Activated T-cell treated with anti-CD3 and anti-CD28 coated beads, Interleukin-2, amount 50 U/mL, for 48 hours (primary cell): ENCODE measurements at regions not wholly inside any gene's neighbourhood (a gene's known extent, or its start where the extent isn't known, plus 50 kb on each side); places are given as distances from the start of the nearest gene placed in this dataset.

Experiments used
- DNase-seq, 2 experiments: peaks; one replicate each; pipeline ENCODE4 v3.0.0-alpha.2; 2020

GRCh38 chr3:181764544-181764943 lies 52.8 kb downstream of the SOX2 start:
- no peak for DNase-seq

- no peak for DNase-seq
These were observed 58.6 kb downstream of the SOX2 start for GRCh38 chr3:181770296-181770695.

GRCh38 chr3:181771120-181771519 lies 59.4 kb downstream of the SOX2 start:
- no peak for DNase-seq

GRCh38 chr3:181772166-181772565 lies 60.4 kb downstream of the SOX2 start:
- no peak for DNase-seq

- no peak for DNase-seq
These were observed 62.2 kb downstream of the SOX2 start for GRCh38 chr3:181773921-181774320.

- DNase-seq: no peak
These were observed 70.7 kb downstream of the SOX2 start for GRCh38 chr3:181782306-181782954.

- DNase-seq: no peak
These were observed 78.8 kb downstream of the SOX2 start for GRCh38 chr3:181790561-181790960.

- no peak for DNase-seq
These were observed 79.6 kb downstream of the SOX2 start for GRCh38 chr3:181791056-181791955.

GRCh38 chr3:181793006-181793405 lies 81.3 kb downstream of the SOX2 start:
- DNase-seq: no peak

- DNase-seq: no peak
These were observed 82.5 kb downstream of the SOX2 start for GRCh38 chr3:181794011-181794790.

- DNase-seq: no peak
These were observed 84.9 kb downstream of the SOX2 start for GRCh38 chr3:181796641-181797040.

GRCh38 chr3:181797431-181797830 lies 85.7 kb downstream of the SOX2 start:
- no peak for DNase-seq

GRCh38 chr3:181805703-181806102 lies 94.0 kb downstream of the SOX2 start:
- DNase-seq: no peak

- DNase-seq: no peak
These were observed 96.3 kb downstream of the SOX2 start for GRCh38 chr3:181808053-181808452.

- DNase-seq: no peak
These were observed 112.0 kb downstream of the SOX2 start for GRCh38 chr3:181823716-181824115.

GRCh38 chr3:181824961-181825360 lies 113.2 kb downstream of the SOX2 start:
- DNase-seq: no peak

GRCh38 chr3:181839039-181839915 lies 127.6 kb downstream of the SOX2 start:
- DNase-seq: no peak

GRCh38 chr3:181839916-181840297 lies 128.2 kb downstream of the SOX2 start:
- DNase-seq: no peak

GRCh38 chr3:181844211-181844610 lies 132.5 kb downstream of the SOX2 start:
- DNase-seq: no peak

GRCh38 chr3:181847276-181847675 lies 135.6 kb downstream of the SOX2 start:
- no peak for DNase-seq

- DNase-seq: no peak
These were observed 139.3 kb downstream of the SOX2 start for GRCh38 chr3:181851063-181851462.

GRCh38 chr3:181855825-181856224 lies 144.1 kb downstream of the SOX2 start:
- no peak for DNase-seq

GRCh38 chr3:181859518-181859917 lies 147.8 kb downstream of the SOX2 start:
- DNase-seq: no peak
